ENCODE measurements at regions not wholly inside any gene's neighbourhood (a gene's known extent, or its start where the extent isn't known, plus 50 kb on each side); places are given as distances from the start of the nearest gene placed in this dataset.
"Not testable (repeated sequence)": the region's sequence is repeated elsewhere in the genome, so short reads cannot be mapped to it uniquely, and the experiment has no call there.

- TF ChIP-seq CTCF (IDR thresholded peaks at IDR 0.05) (no peak), POLR2AphosphoS5 (IDR thresholded peaks at IDR 0.05) (no peak), POLR2A (IDR thresholded peaks at IDR 0.05) (no peak)
- DNase-seq (ENCODE audit: low spot score in 2 of 2), result no peak
- Histone ChIP-seq H3K27ac (no peak overlapping the region), H3K27me3 (no peaks in the 10 kb centered on the region), H3K36me3 (no peaks in the 10 kb centered on the region), H3K9me3 (no peaks in the 10 kb centered on the region), H3K4me1 (no peaks in the 10 kb centered on the region), H3K4me3 (no peak overlapping the region)
- intact Hi-C loops (cut with DNase I; ENCODE audit: low total_unique reads), result loop anchor here (5.0 kb wide), 1 partner anchor 957 kb away; no protein-coding TSS in a partner anchor
These were observed 534.3 kb downstream of the ADCYAP1 start for GRCh38 chr18:1438967-1439366.

GRCh38 chr18:1444062-1444461 is 539.4 kb downstream of the ADCYAP1 start:
- intact Hi-C loops (cut with DNase I; ENCODE audit: low total_unique reads); H3K9me3 ChIP-seq; H3K36me3 ChIP-seq; H3K4me1 ChIP-seq; H3K4me3 ChIP-seq; H3K27ac ChIP-seq; DNase-seq (ENCODE audit: low spot score in 2 of 2); H3K27me3 ChIP-seq: not testable (repeated sequence)

GRCh38 chr18:1446765-1447164 is 542.1 kb downstream of the ADCYAP1 start:
- intact Hi-C loops (cut with DNase I; ENCODE audit: low total_unique reads), result loop anchor here (5.0 kb wide), 1 partner anchor 54 kb away; no protein-coding TSS in a partner anchor
- H3K27me3 ChIP-seq, result no peaks in the 10 kb centered on the region

GRCh38 chr18:1452821-1453220 is 548.1 kb downstream of the ADCYAP1 start:
- H3K4me3 ChIP-seq, result no peak overlapping the region
- no peak overlapping the region for H3K27ac ChIP-seq
- H3K27me3 ChIP-seq, result no peaks in the 10 kb centered on the region
- DNase-seq (ENCODE audit: low spot score in 2 of 2), result no peak
- H3K4me1 ChIP-seq, result no peaks in the 10 kb centered on the region
- H3K36me3 ChIP-seq, result no peaks in the 10 kb centered on the region
- TF ChIP-seq POLR2AphosphoS5 (IDR thresholded peaks at IDR 0.05) (no peak), CTCF (IDR thresholded peaks at IDR 0.05) (no peak), POLR2A (IDR thresholded peaks at IDR 0.05) (no peak)
- intact Hi-C loops (cut with DNase I; ENCODE audit: low total_unique reads), result no loop called here
- peaks cover 0 to 13% of the 10 kb centered on the region in 2 donors for H3K9me3 ChIP-seq

More at GRCh38 chr18:1446765-1447164, 542.1 kb downstream of the ADCYAP1 start:
- H3K4me3 ChIP-seq, result no peak overlapping the region
- H3K27ac ChIP-seq, result no peak overlapping the region
- TF ChIP-seq POLR2AphosphoS5 (IDR thresholded peaks at IDR 0.05), result no peak
- no peak for TF ChIP-seq CTCF (IDR thresholded peaks at IDR 0.05)
- TF ChIP-seq POLR2A (IDR thresholded peaks at IDR 0.05), result no peak
- no peaks in the 10 kb centered on the region for H3K4me1 ChIP-seq
- no peaks in the 10 kb centered on the region for H3K9me3 ChIP-seq
- no peak for DNase-seq (ENCODE audit: low spot score in 2 of 2)
- no peaks in the 10 kb centered on the region for H3K36me3 ChIP-seq

- Histone ChIP-seq H3K9me3 (peaks cover 0 to 13% of the 10 kb centered on the region in 2 donors), H3K27me3 (no peaks in the 10 kb centered on the region), H3K4me3 (no peak overlapping the region), H3K4me1 (no peaks in the 10 kb centered on the region), H3K36me3 (no peaks in the 10 kb centered on the region), H3K27ac (no peak overlapping the region)
- intact Hi-C loops (cut with DNase I; ENCODE audit: low total_unique reads), result no loop called here
- no peak for DNase-seq (ENCODE audit: low spot score in 2 of 2)
- no peak for TF ChIP-seq POLR2A (IDR thresholded peaks at IDR 0.05)
- no peak for TF ChIP-seq POLR2AphosphoS5 (IDR thresholded peaks at IDR 0.05)
- no peak for TF ChIP-seq CTCF (IDR thresholded peaks at IDR 0.05)
These were observed 550.9 kb downstream of the ADCYAP1 start for GRCh38 chr18:1455605-1456004.

GRCh38 chr18:1458547-1458946 is 553.9 kb downstream of the ADCYAP1 start:
- intact Hi-C loops (cut with DNase I; ENCODE audit: low total_unique reads), result no loop called here
- no peak for DNase-seq (ENCODE audit: low spot score in 2 of 2)
- no peak overlapping the region for H3K4me3 ChIP-seq
- no peak overlapping the region for H3K27ac ChIP-seq
- H3K9me3 ChIP-seq, result peaks cover 0 to 8% of the 10 kb centered on the region in 2 donors
- TF ChIP-seq CTCF (IDR thresholded peaks at IDR 0.05) (no peak), POLR2A (IDR thresholded peaks at IDR 0.05) (no peak), POLR2AphosphoS5 (IDR thresholded peaks at IDR 0.05) (no peak)
- no peaks in the 10 kb centered on the region for H3K4me1 ChIP-seq
- H3K27me3 ChIP-seq, result no peaks in the 10 kb centered on the region
- no peaks in the 10 kb centered on the region for H3K36me3 ChIP-seq

All from breast epithelium (tissue), 4 donors.